ENCODE measurements at regions not wholly inside any gene's neighbourhood (a gene's known extent, or its start where the extent isn't known, plus 50 kb on each side); places are given as distances from the start of the nearest gene placed in this dataset.

GRCh38 chr2:42927334-42928160 lies 135.2 kb upstream of the HAAO start:
- intact Hi-C loops (cut with micrococcal nuclease; ENCODE audit: unreplicated experiment): loop anchor here (5.0 kb wide), 1 partner anchor 100 kb away; no protein-coding TSS in a partner anchor

GRCh38 chr2:42926434-42927333 lies 134.3 kb upstream of the HAAO start:
- no peak for DNase-seq (ENCODE audit: low spot score)
- Histone ChIP-seq H3K27ac (ENCODE audit: low read depth, low read length, poor library complexity, severe bottlenecking) (no peak overlapping the region), H3K4me1 (ENCODE audit: insufficient read depth, low read length, poor library complexity, severe bottlenecking) (peaks cover 35% of the 10 kb centered on the region), H3K4me3 (ENCODE audit: low read depth, low read length, poor library complexity, severe bottlenecking) (no peak overlapping the region), H3K27me3 (replicated peaks; ENCODE audit: insufficient read depth, low read depth, low read length, poor library complexity) (no peaks in the 10 kb centered on the region), H3K9me3 (ENCODE audit: low read depth, low read length, poor library complexity, severe bottlenecking) (no peaks in the 10 kb centered on the region), H3K36me3 (ENCODE audit: insufficient read depth, low read length, poor library complexity, severe bottlenecking) (no peaks in the 10 kb centered on the region)
- BruUV-seq (replicated peaks): no TSS peak
- CTCF ChIA-PET: interaction anchor here (0.5 kb wide), 1 partner anchor 559 kb away, joined by 3 read pairs; no protein-coding TSS in a partner anchor
- no peak for TF ChIP-seq EZH2 (IDR thresholded peaks at IDR 0.05; ENCODE audit: borderline replicate concordance, low read depth, low read length, poor library complexity, severe bottlenecking)
- TF ChIP-seq CTCF (conservative IDR thresholded peaks at IDR 0.05; ENCODE audit: low read depth, low read length): no peak
- POLR2A ChIA-PET (ENCODE audit: low non-redundant PET): no interaction called here
- intact Hi-C loops (cut with micrococcal nuclease; ENCODE audit: unreplicated experiment): loop anchor here (5.0 kb wide), 1 partner anchor 99 kb away; no protein-coding TSS in a partner anchor

More at GRCh38 chr2:42927334-42928160, 135.2 kb upstream of the HAAO start:
- DNase-seq (ENCODE audit: low spot score): no peak
- Histone ChIP-seq H3K27me3 (replicated peaks; ENCODE audit: insufficient read depth, low read depth, low read length, poor library complexity) (no peaks in the 10 kb centered on the region), H3K9me3 (ENCODE audit: low read depth, low read length, poor library complexity, severe bottlenecking) (no peaks in the 10 kb centered on the region), H3K4me1 (ENCODE audit: insufficient read depth, low read length, poor library complexity, severe bottlenecking) (peaks cover 35% of the 10 kb centered on the region), H3K36me3 (ENCODE audit: insufficient read depth, low read length, poor library complexity, severe bottlenecking) (no peaks in the 10 kb centered on the region), H3K27ac (ENCODE audit: low read depth, low read length, poor library complexity, severe bottlenecking) (no peak overlapping the region), H3K4me3 (ENCODE audit: low read depth, low read length, poor library complexity, severe bottlenecking) (no peak overlapping the region)
- ChIA-PET POLR2A (ENCODE audit: low non-redundant PET) (no interaction called here), CTCF (no interaction called here)
- TF ChIP-seq EZH2 (IDR thresholded peaks at IDR 0.05; ENCODE audit: borderline replicate concordance, low read depth, low read length, poor library complexity, severe bottlenecking): no peak
- TF ChIP-seq CTCF (conservative IDR thresholded peaks at IDR 0.05; ENCODE audit: low read depth, low read length): no peak
- BruUV-seq (replicated peaks): no TSS peak

- Histone ChIP-seq H3K36me3 (ENCODE audit: insufficient read depth, low read length, poor library complexity, severe bottlenecking) (no peaks in the 10 kb centered on the region), H3K4me1 (ENCODE audit: insufficient read depth, low read length, poor library complexity, severe bottlenecking) (peaks cover 35% of the 10 kb centered on the region), H3K9me3 (ENCODE audit: low read depth, low read length, poor library complexity, severe bottlenecking) (no peaks in the 10 kb centered on the region), H3K27ac (ENCODE audit: low read depth, low read length, poor library complexity, severe bottlenecking) (peak overlapping the region; percentile 86), H3K4me3 (ENCODE audit: low read depth, low read length, poor library complexity, severe bottlenecking) (no peak overlapping the region), H3K27me3 (replicated peaks; ENCODE audit: insufficient read depth, low read depth, low read length, poor library complexity) (no peaks in the 10 kb centered on the region)
- no peak for DNase-seq (ENCODE audit: low spot score)
- ChIA-PET CTCF (no interaction called here), POLR2A (ENCODE audit: low non-redundant PET) (no interaction called here)
- intact Hi-C loops (cut with micrococcal nuclease; ENCODE audit: unreplicated experiment): loop anchor here (5.0 kb wide), 1 partner anchor 99 kb away; no protein-coding TSS in a partner anchor
- no peak for TF ChIP-seq EZH2 (IDR thresholded peaks at IDR 0.05; ENCODE audit: borderline replicate concordance, low read depth, low read length, poor library complexity, severe bottlenecking)
- BruUV-seq (replicated peaks): no TSS peak
Observed at GRCh38 chr2:42925742-42926433, 133.5 kb upstream of the HAAO start.
